Mesodermal cell (in vitro differentiated cells): ENCODE measurements at regions not wholly inside any gene's neighbourhood (a gene's known extent, or its start where the extent isn't known, plus 50 kb on each side); places are given as distances from the start of the nearest gene placed in this dataset.

ENCODE experiments used
- H3K27ac ChIP-seq: 2 replicates; pipeline ENCODE4 v1.7.0; 2013; ENCODE audit warnings: mild to moderate bottlenecking, low read depth, low read length, moderate library complexity; ENCODE audit not compliant: severe bottlenecking
- H3K36me3 ChIP-seq: 2 replicates; pipeline ENCODE4 v1.7.1; 2013; ENCODE audit warnings: mild to moderate bottlenecking, low read length, moderate library complexity; ENCODE audit not compliant: control insufficient read depth, insufficient read depth
- H3K4me1 ChIP-seq: one replicate; pipeline ENCODE4 v1.7.1; 2013; ENCODE audit warnings: mild to moderate bottlenecking, low read length; ENCODE audit not compliant: insufficient read depth, control insufficient read depth, poor library complexity, severe bottlenecking
- H3K4me3 ChIP-seq: 2 replicates; pipeline ENCODE4 v1.7.0; 2013; ENCODE audit warnings: low read length, control low read depth, mild to moderate bottlenecking; ENCODE audit not compliant: insufficient read depth, poor library complexity, severe bottlenecking; ENCODE audit errors: extremely low read depth
- H3K9me3 ChIP-seq: 2 replicates; pipeline ENCODE4 v1.7.1; 2013; ENCODE audit warnings: mild to moderate bottlenecking, low read length, moderate library complexity; ENCODE audit not compliant: control insufficient read depth
- WGBS, 2 experiments: methylation state at CpG; one replicate each; pipeline ENCODE4 v1.1.5; 2013; ENCODE audit warnings: missing lambda C conversion rate in 2 of 2; ENCODE audit not compliant: insufficient coverage in 2 of 2; 5-methylcytosine and 5-hydroxymethylcytosine counted together

- Histone ChIP-seq H3K9me3 (no peaks in the 10 kb centered on the region), H3K4me3 (no peak overlapping the region), H3K27ac (no peak overlapping the region), H3K36me3 (no peaks in the 10 kb centered on the region), H3K4me1 (no peaks in the 10 kb centered on the region)
- WGBS, 2 experiments: no CpG with 5 or more reads among the region's 1 CpG
Observed at GRCh38 chr3:145849115-145849514, 311.9 kb downstream of the PLOD2 start.

- Histone ChIP-seq H3K36me3 (no peaks in the 10 kb centered on the region), H3K9me3 (no peaks in the 10 kb centered on the region), H3K27ac (no peak overlapping the region), H3K4me1 (no peaks in the 10 kb centered on the region), H3K4me3 (no peak overlapping the region)
- no CpG with 5 or more reads among the region's 2 CpGs for WGBS, 2 experiments
Observed at GRCh38 chr3:145854499-145854898, 306.5 kb downstream of the PLOD2 start.

- H3K4me3 ChIP-seq: no peak overlapping the region
- no CpG with 5 or more reads among the region's 1 CpG for WGBS, 2 experiments
- no peaks in the 10 kb centered on the region for H3K9me3 ChIP-seq
- no peak overlapping the region for H3K27ac ChIP-seq
- H3K36me3 ChIP-seq: no peaks in the 10 kb centered on the region
- no peaks in the 10 kb centered on the region for H3K4me1 ChIP-seq
Observed at GRCh38 chr3:145857956-145858355, 303.0 kb downstream of the PLOD2 start.

GRCh38 chr3:145864336-145864735 is 296.6 kb downstream of the PLOD2 start:
- 50 to 73% methylated on average over 1 to 2 of the region's 2 CpGs for WGBS, 2 experiments
- H3K9me3 ChIP-seq: no peaks in the 10 kb centered on the region
- H3K27ac ChIP-seq: no peak overlapping the region
- no peak overlapping the region for H3K4me3 ChIP-seq
- H3K4me1 ChIP-seq: no peaks in the 10 kb centered on the region
- no peaks in the 10 kb centered on the region for H3K36me3 ChIP-seq

- Histone ChIP-seq H3K4me1 (no peaks in the 10 kb centered on the region), H3K4me3 (no peak overlapping the region), H3K36me3 (no peaks in the 10 kb centered on the region), H3K9me3 (no peaks in the 10 kb centered on the region), H3K27ac (no peak overlapping the region)
- WGBS, 2 experiments: 82 to 86% methylated on average over 2 to 4 of the region's 4 CpGs
Observed at GRCh38 chr3:145865399-145866018, 295.5 kb downstream of the PLOD2 start.

GRCh38 chr3:145869958-145870357 is 291.0 kb downstream of the PLOD2 start:
- no peak overlapping the region for H3K27ac ChIP-seq
- H3K4me3 ChIP-seq: no peak overlapping the region
- no peaks in the 10 kb centered on the region for H3K36me3 ChIP-seq
- H3K9me3 ChIP-seq: no peaks in the 10 kb centered on the region
- no peaks in the 10 kb centered on the region for H3K4me1 ChIP-seq
- WGBS, 2 experiments: 88% methylated on average over 1 of the region's 1 CpG; no CpG with 5 or more reads in 1 of the 2 experiments

GRCh38 chr3:145882436-145882835 is 278.5 kb downstream of the PLOD2 start:
- no peaks in the 10 kb centered on the region for H3K36me3 ChIP-seq
- no peak overlapping the region for H3K4me3 ChIP-seq
- WGBS, 2 experiments: no CpG with 5 or more reads among the region's 2 CpGs
- H3K27ac ChIP-seq: no peak overlapping the region
- no peaks in the 10 kb centered on the region for H3K9me3 ChIP-seq
- no peaks in the 10 kb centered on the region for H3K4me1 ChIP-seq

GRCh38 chr3:145889730-145890129 is 271.3 kb downstream of the PLOD2 start:
- Histone ChIP-seq H3K36me3 (no peaks in the 10 kb centered on the region), H3K27ac (no peak overlapping the region), H3K4me1 (no peaks in the 10 kb centered on the region), H3K9me3 (no peaks in the 10 kb centered on the region), H3K4me3 (no peak overlapping the region)
- 39 to 42% methylated on average over 2 of the region's 2 CpGs for WGBS, 2 experiments

- no peaks in the 10 kb centered on the region for H3K9me3 ChIP-seq
- WGBS, 2 experiments: 90 to 91% methylated on average over 1 to 2 of the region's 3 CpGs
- no peaks in the 10 kb centered on the region for H3K36me3 ChIP-seq
- H3K4me3 ChIP-seq: no peak overlapping the region
- H3K27ac ChIP-seq: no peak overlapping the region
- no peaks in the 10 kb centered on the region for H3K4me1 ChIP-seq
Observed at GRCh38 chr3:145892869-145893268, 268.1 kb downstream of the PLOD2 start.

GRCh38 chr3:145893331-145893730 is 267.7 kb downstream of the PLOD2 start:
- H3K4me3 ChIP-seq: no peak overlapping the region
- WGBS, 2 experiments: 100% methylated on average over 1 of the region's 2 CpGs; no CpG with 5 or more reads in 1 of the 2 experiments
- H3K4me1 ChIP-seq: no peaks in the 10 kb centered on the region
- H3K9me3 ChIP-seq: no peaks in the 10 kb centered on the region
- H3K27ac ChIP-seq: no peak overlapping the region
- no peaks in the 10 kb centered on the region for H3K36me3 ChIP-seq

GRCh38 chr3:145898487-145898886 is 262.5 kb downstream of the PLOD2 start:
- Histone ChIP-seq H3K36me3 (no peaks in the 10 kb centered on the region), H3K27ac (no peak overlapping the region), H3K9me3 (no peaks in the 10 kb centered on the region), H3K4me3 (no peak overlapping the region), H3K4me1 (no peaks in the 10 kb centered on the region)
- 75 to 88% methylated on average over 1 of the region's 3 CpGs for WGBS, 2 experiments
